ENCODE measurements at regions not wholly inside any gene's neighbourhood (a gene's known extent, or its start where the extent isn't known, plus 50 kb on each side); places are given as distances from the start of the nearest gene placed in this dataset.

DNA sequence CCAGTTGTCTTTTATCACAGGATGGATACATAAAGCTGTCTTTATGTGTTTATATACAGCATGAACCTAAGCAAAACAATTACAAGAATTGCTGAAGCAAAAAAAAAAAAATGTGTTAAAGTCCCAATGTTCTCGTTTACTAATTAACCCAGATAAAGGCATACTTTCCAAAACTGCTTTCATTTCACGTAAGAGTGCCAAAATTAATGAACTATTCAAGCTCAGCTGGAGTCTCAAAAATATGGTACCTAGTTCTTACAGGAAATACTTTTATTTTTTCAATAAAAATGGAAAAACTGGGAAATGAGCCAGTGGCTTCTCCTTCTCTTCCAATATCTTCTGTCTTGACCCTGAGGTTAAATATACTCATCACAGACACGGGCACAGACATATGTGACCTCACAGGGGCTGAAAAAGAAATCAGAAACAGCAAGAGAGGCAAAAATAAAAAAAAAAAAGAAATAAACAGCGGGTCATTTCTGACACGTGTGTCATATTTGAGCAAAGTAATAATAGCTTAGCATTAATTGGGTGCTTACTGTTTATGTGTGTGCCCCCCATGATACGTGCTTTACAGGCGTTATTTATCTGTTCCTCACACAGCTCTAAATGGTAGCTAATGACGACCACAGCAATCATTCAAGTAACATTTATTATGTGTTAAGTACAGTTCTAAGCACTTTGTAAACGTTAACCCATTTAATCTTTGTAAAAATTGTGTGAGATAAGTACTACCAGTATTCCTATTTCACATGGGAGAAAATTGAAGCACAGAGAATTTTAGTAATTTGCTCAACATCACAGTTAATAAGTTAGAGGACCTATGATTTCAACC lies 158.0 kb upstream of the MMADHC start:
- peaks cover 11% of the 10 kb centered on the region for H3K4me1 Mint-ChIP-seq (ENCODE audit: low read depth, unreplicated experiment)
- intact Hi-C loops (cut with micrococcal nuclease; ENCODE audit: unreplicated experiment) = no loop called here
- no peak for DNase-seq
- no peaks in the 10 kb centered on the region for H3K27me3 Mint-ChIP-seq (ENCODE audit: unreplicated experiment)
- no peaks in the 10 kb centered on the region for H3K9me3 Mint-ChIP-seq (ENCODE audit: low read depth, unreplicated experiment)
- TF ChIP-seq CTCF (IDR thresholded peaks at IDR 0.05; ENCODE audit: unreplicated experiment) = no peak
- CTCF ChIA-PET = no interaction called here
- no TSS peak for BruUV-seq (replicated peaks)
- no peak overlapping the region for H3K4me3 Mint-ChIP-seq (ENCODE audit: low read depth, unreplicated experiment)
- H3K36me3 Mint-ChIP-seq (ENCODE audit: insufficient read depth, unreplicated experiment) = no peaks in the 10 kb centered on the region
- no peak overlapping the region for H3K27ac Mint-ChIP-seq (ENCODE audit: unreplicated experiment)

- DNase-seq = no peak
- H3K36me3 Mint-ChIP-seq (ENCODE audit: insufficient read depth, unreplicated experiment) = no peaks in the 10 kb centered on the region
- no peaks in the 10 kb centered on the region for H3K27me3 Mint-ChIP-seq (ENCODE audit: unreplicated experiment)
- no peak for TF ChIP-seq CTCF (IDR thresholded peaks at IDR 0.05; ENCODE audit: unreplicated experiment)
- BruUV-seq (replicated peaks) = no TSS peak
- intact Hi-C loops (cut with micrococcal nuclease; ENCODE audit: unreplicated experiment) = no loop called here
- H3K4me1 Mint-ChIP-seq (ENCODE audit: low read depth, unreplicated experiment) = peaks cover 11% of the 10 kb centered on the region
- no peak overlapping the region for H3K4me3 Mint-ChIP-seq (ENCODE audit: low read depth, unreplicated experiment)
- no peak overlapping the region for H3K27ac Mint-ChIP-seq (ENCODE audit: unreplicated experiment)
- CTCF ChIA-PET = no interaction called here
- H3K9me3 Mint-ChIP-seq (ENCODE audit: low read depth, unreplicated experiment) = no peaks in the 10 kb centered on the region
Observed at GRCh38 chr2:149744865-149745264, 157.3 kb upstream of the MMADHC start.

DNA sequence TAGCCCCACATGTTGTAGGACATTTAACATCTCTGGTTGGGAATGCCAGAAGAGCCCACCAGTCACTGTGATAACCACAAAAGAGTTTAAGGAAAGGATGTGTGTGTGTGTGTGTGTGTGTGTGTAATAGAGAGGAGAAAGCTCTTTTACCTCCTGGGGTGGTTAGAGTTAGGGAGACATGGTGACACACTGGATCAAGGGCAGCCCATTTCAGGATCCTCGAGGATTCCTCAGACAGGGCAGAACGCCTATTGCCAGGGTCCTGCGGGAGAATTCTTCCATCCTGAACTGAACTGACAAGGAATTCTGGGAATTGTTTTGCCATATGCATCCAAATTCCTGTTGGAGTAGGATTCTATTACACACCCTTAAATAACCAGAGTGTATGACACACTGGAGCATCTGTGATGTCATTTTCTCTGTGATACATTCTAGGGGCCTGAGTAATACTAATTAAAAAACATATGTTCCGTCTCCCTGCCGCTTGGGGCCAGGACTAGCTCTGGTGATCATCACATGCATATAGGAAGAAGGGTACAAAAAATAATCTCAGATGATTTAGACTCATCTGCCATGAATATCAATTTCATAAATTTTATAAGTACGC lies 156.4 kb upstream of the MMADHC start:
- H3K4me1 Mint-ChIP-seq (ENCODE audit: low read depth, unreplicated experiment) = peaks cover 11% of the 10 kb centered on the region
- H3K27ac Mint-ChIP-seq (ENCODE audit: unreplicated experiment) = no peak overlapping the region
- intact Hi-C loops (cut with micrococcal nuclease; ENCODE audit: unreplicated experiment) = no loop called here
- no TSS peak for BruUV-seq (replicated peaks)
- CTCF ChIA-PET = no interaction called here
- DNase-seq = no peak
- H3K27me3 Mint-ChIP-seq (ENCODE audit: unreplicated experiment) = no peaks in the 10 kb centered on the region
- H3K36me3 Mint-ChIP-seq (ENCODE audit: insufficient read depth, unreplicated experiment) = no peaks in the 10 kb centered on the region
- no peaks in the 10 kb centered on the region for H3K9me3 Mint-ChIP-seq (ENCODE audit: low read depth, unreplicated experiment)
- no peak for TF ChIP-seq CTCF (IDR thresholded peaks at IDR 0.05; ENCODE audit: unreplicated experiment)
- no peak overlapping the region for H3K4me3 Mint-ChIP-seq (ENCODE audit: low read depth, unreplicated experiment)

GRCh38 chr2:149741646-149742045 lies 154.1 kb upstream of the MMADHC start:
- H3K36me3 Mint-ChIP-seq (ENCODE audit: insufficient read depth, unreplicated experiment) = no peaks in the 10 kb centered on the region
- intact Hi-C loops (cut with micrococcal nuclease; ENCODE audit: unreplicated experiment) = no loop called here
- H3K27me3 Mint-ChIP-seq (ENCODE audit: unreplicated experiment) = no peaks in the 10 kb centered on the region
- no peak overlapping the region for H3K4me3 Mint-ChIP-seq (ENCODE audit: low read depth, unreplicated experiment)
- H3K4me1 Mint-ChIP-seq (ENCODE audit: low read depth, unreplicated experiment) = peaks cover 11% of the 10 kb centered on the region
- DNase-seq = no peak
- TF ChIP-seq CTCF (IDR thresholded peaks at IDR 0.05; ENCODE audit: unreplicated experiment) = no peak
- H3K27ac Mint-ChIP-seq (ENCODE audit: unreplicated experiment) = no peak overlapping the region
- BruUV-seq (replicated peaks) = no TSS peak
- no peaks in the 10 kb centered on the region for H3K9me3 Mint-ChIP-seq (ENCODE audit: low read depth, unreplicated experiment)
- CTCF ChIA-PET = no interaction called here

Data from Calu3 (cell line).